ENCODE measurements at regions not wholly inside any gene's neighbourhood (a gene's known extent, or its start where the extent isn't known, plus 50 kb on each side); places are given as distances from the start of the nearest gene placed in this dataset.
"Not testable (repeated sequence)": the region's sequence is repeated elsewhere in the genome, so short reads cannot be mapped to it uniquely, and the experiment has no call there.

DNA sequence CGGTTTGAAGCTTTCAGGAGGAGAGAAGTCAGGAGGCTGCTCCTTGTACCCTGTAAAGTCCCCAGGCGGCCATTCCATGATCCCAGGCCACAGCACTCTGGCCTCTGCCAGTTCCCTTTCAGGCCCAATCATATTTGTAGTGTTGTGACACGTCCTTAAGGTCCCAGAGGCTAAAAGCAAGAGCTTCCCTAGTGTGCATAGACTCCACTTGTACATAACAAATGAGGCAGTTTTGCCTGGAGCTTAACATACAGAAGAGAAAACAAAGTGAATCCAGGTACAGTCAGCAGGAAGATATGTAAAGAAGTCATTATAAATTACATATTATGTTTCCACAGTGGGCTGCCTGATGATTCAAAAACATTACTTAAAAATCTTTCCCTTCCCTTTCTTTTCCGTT lies 81.1 kb upstream of the RPH3A start:
- no peak for DNase-seq (ENCODE audit: low spot score)

DNA sequence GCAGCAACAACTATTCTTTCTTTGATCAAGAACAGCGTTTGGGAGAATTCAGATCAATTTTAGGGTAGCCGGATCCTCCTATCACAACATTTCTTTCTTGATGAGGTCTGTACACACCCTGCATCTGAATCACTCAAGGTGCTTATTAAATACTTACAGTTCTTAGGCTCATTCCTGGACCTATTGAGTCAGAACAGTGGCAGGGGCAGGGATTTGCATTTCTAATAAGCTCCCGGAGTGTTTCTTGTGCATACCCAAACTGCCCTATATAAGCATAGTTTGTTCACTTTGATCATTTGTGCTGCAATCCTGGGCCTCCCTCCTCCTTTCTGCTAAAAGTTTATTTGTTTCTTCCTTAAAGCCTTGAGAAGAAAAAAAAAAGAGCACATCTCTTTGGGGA lies 80.5 kb upstream of the RPH3A start:
- DNase-seq (ENCODE audit: low spot score) = no peak

DNA sequence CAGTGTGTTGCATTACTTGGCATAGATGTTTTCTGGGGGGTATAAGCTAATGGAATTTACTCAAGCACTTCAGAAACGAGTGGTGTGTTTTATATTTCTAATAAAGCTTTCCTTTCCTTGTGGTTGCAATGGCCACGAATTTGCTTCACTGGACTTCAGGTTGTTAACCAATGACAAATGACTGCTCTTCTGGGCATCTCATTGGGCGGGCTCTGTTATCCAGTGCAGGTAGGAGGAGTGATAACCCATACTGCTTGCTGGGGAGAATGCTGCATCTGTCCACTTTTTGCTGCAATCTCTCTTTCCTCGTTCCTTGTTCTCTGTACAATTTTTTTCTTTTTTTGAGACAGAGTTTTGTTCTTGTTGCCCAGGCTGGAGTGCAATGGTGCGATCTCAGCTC lies 80.0 kb upstream of the RPH3A start:
- no peak for DNase-seq (ENCODE audit: low spot score)

DNA sequence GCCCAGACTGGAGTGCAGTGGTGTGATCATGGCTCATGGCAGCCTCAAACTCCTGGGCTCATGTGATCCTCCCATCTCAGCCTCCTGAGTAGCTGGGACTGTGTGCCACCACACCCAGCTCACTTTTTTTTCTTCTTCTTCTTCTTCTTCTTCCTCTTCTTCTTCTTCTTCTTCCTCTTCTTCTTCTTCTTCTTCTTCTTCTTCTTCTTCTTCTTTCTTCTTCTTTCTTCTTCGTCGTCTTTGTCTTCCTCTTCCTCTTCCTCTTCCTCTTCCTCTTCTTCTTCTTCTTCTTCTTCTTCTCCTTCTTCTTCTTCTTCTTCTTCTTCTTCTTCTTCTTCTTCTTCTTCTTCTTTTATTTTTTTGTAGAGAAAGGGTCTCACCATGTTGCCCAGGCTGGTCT lies 78.8 kb upstream of the RPH3A start:
- not testable (repeated sequence) for DNase-seq (ENCODE audit: low spot score)

DNA sequence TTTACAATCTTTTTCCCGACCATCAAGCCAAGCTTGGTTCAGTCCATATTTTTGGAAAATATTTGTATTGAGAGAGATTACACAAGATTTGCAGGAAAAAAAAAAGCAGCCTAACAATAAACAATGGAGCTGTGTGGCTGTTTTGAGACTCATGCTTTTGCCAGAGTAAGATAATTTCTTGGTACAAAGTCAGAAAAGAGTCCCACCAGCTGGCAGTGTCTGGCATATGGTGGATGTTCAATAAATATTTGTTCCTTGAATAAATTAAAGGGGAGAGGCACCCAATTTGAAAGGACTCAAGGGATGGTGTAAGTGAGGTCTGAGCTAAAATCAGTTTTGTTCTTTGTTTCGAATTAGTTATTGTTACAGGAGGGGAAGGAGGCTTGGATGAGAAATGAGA lies 78.1 kb upstream of the RPH3A start:
- DNase-seq (ENCODE audit: low spot score) = no peak

DNA sequence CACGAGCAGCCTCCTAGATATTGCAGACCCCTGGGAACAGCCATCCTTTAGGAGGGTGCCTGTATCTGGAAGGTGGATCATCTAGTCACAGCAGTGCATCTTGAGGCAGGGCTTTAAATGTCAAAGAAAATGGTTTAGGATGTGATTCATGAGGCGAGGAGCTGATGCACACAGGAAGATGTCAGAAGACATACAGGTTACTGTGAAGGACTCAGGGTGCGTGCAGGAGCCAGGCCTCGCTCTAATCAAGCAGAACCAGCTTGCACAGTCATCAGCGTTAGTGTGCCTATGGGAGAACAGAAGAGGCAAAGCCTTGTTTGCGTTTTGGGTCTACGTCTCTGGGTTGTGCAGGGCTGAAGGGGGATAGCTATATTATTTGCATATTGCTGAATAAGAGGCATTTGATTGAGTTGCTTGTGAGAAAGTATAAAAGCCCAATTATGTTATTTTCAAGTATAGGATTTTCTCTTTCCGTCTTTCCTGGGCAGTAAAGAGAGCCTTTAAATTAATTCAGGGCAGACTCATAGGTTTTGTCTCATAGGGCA lies 77.3 kb upstream of the RPH3A start:
- no peak for DNase-seq (ENCODE audit: low spot score)

DNA sequence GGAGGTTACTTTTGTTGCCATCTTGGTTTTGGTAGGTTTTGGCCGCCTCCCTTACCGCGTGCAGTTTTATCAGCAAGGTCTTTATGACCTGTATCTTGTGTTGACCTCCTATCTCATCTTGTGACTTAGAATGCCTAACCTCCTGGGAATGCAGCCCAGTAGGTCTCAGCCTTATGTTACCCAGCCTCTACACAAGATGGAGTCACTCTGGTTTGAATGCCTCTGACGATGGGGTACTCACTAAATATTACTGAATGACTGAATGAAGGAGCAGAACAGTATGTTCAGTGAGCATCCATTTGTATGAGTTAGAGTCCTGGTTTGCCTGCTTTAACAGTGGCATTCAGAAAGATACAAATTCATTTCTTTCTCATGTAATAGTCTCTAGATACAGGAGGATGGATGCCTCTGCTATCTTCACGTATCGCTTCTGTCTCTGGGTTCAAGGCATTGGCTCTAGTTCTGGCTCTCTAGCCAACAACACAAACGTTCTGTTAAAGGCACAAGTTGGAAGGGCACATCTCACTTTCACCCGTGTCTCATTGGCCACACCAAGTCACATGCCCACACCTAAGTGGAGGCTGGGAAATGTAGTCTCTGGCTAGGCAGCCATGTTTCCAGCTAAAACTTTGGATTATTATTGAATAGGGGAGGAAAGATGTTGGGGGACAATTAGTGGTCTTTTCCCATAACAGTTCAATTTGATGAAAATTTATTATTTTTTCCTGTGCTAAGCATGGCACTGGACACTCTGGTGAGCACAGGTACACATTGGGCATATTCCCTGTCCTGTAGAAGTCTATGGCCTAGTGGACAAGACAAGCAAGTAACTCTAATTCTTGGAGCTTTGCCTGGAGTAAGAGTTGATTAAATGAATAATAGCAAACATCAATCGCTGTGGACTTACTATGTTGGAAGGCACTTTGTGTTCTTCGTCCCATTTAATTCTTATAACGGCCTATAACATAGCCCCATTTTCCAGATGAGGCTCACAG lies 75.2 kb upstream of the RPH3A start:
- peak; percentile 5 for DNase-seq (ENCODE audit: low spot score)

DNA sequence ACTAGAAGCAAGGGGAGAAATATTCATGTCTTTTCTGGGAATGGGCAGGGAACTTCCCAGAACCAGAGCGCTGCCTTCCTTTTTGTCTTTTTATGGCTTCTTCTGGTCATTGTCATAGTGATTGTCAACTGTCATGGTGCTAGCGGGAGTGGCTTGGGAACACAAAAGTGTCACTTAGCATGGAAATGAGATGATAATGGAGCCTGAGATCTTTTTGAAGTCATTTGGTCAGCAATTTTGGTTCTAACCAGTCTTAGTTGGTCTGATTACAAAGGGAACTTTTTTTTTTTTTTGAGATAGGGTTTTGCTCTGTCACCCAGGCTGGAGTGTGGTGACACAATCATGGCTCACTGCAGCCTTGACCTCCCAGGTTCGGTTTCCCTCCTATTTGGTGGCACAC lies 62.7 kb upstream of the RPH3A start:
- DNase-seq (ENCODE audit: low spot score) = no peak

DNA sequence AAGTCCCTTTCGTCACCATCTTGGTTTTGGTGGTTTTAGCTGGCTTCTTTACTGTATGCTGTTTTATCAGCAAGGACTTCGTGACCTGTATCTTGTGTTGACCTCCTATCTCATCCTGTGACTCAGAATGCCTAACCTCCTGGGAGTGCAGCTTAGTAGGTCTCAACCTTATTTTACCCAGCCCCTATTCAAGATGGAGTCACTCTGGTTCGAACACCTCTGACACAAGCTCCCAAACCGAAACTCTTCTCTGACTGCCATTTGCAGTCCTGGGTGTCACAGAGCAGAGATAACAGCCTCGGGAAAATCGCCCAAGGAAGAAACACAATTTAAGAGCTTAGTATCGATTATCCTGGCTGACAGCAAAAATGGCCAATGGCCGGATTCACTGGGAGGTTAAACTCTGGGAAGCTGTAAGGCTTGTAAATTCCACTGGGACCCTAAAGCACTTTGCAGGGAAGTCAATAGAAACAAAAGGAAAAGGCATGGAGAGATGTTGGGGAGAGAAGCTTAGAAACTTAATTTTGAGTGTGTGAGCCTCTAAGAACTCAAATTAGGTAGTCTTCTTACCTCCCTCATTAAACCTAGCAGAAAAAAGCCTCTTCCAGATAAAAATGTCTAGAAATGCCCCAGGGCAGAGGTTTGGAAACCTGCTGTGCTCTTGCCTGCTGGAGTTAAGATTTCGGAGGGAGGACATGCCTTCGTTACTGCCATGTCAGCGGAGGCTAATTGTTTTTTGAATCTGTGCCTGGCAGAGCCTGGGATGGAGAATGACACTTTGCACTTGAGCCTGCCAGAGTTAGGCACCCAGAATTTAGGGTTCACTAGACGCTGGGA lies 56.5 kb upstream of the RPH3A start:
- no peak for DNase-seq (ENCODE audit: low spot score)

DNA sequence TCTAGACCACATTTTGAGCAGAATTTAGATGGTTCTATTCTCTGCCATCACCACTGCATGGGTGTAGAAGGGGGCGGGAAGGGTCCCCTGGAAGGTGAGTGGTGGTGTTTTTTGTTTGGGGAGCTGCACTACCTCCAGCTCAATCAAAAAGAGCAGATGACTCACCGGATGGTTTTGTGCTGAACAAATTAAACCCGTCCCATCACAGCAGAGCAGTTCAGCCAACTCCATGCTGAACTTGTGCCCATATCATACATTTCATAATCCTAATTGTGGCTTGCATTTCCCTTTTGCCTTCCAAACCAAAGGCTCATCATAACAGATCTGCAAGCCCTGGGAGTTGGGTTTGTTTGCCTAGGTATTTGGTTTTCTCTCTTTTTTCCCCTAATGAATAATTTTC lies 53.0 kb upstream of the RPH3A start:
- no peak for DNase-seq (ENCODE audit: low spot score)

DNA sequence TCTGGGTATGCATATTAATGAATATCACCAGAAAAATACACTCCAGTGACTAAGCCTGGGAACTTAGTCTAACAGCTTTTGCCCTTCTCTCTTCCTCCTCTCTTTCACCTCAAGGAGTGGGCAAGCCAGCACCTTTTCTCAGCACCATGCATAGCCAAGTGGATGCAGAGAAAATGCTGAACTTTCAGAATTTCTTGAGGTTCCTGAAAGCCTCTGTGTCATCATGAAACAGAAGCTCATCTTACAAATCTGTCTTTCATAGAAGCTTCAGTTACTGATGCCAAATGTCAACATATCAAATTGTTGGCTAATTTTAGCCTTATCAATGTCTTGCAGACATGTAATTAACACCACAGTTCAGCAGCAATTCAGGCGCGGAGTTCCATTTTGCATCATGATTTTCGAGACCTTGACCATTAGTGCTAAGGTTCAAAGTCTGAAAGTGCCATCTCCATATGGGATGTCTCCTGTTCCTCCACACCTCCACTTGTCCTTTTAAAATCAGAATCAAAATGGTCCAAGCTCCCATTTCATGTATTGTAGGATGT lies 51.1 kb upstream of the RPH3A start:
- no peak for DNase-seq (ENCODE audit: low spot score)

DNA sequence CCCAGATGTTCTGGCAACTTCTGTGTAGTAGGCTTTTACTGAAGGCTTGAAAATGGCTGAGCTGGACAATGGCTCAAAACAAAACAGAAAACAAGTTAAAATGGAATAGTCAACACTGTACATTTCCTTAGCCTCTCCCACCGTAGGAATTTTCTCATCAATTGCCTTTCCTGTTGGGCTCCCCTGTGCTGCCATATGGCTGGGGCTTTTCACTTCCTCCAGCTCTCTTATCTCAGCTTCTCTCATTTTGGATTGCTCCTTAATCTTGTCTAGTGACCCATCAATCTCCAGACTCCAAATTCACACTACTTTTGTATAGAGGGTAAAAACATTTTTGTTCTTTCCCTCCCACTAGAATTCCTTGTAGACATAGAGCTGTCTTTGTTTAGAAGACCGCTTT lies 50.4 kb upstream of the RPH3A start:
- no peak for DNase-seq (ENCODE audit: low spot score)

All from HT-29 (cell line).